Inflammatory macrophage treated with lipopolysaccharide for 4 hours (primary cell): ENCODE measurements at regions not wholly inside any gene's neighbourhood (a gene's known extent, or its start where the extent isn't known, plus 50 kb on each side); places are given as distances from the start of the nearest gene placed in this dataset.

Experiments
- DNase-seq: peaks from one replicate; pipeline ENCODE4 v3.0.0-alpha.2; 2020

- no peak for DNase-seq
These were observed 85.1 kb upstream of the CTSO start for GRCh38 chr4:156038772-156039171.

- DNase-seq, result no peak
These were observed 82.8 kb upstream of the CTSO start for GRCh38 chr4:156036496-156036895.

GRCh38 chr4:156029691-156030090 lies 76.0 kb upstream of the CTSO start:
- DNase-seq, result no peak

GRCh38 chr4:156021298-156021697 lies 67.6 kb upstream of the CTSO start:
- DNase-seq, result no peak

GRCh38 chr4:156019246-156019645 lies 65.6 kb upstream of the CTSO start:
- DNase-seq, result no peak

GRCh38 chr4:156018383-156018782 lies 64.7 kb upstream of the CTSO start:
- DNase-seq, result no peak

GRCh38 chr4:156015781-156016180 lies 62.1 kb upstream of the CTSO start:
- DNase-seq, result no peak

- no peak for DNase-seq
These were observed 52.5 kb upstream of the CTSO start for GRCh38 chr4:156006192-156006591.
